K562 (cell line): ENCODE measurements at regions not wholly inside any gene's neighbourhood (a gene's known extent, or its start where the extent isn't known, plus 50 kb on each side); places are given as distances from the start of the nearest gene placed in this dataset.
A peak's percentile ranks its signal among the peaks of the same experiment; 100 is the strongest.

Source experiments
- ATAC-seq: fragments of 200-7000 bp; cut with Tn5 transposase; 3 replicates; pipeline ENCODE4 v1.9.1; 2020; ENCODE audit warnings: moderate library complexity
- BruUV-seq: library from RNA; stranded (reverse); fragments of 400-500 nt; replicated peaks from 2 replicates; lab custom pipeline; 2021; lab: Mats Ljungman, UMichigan
- CTCF ChIA-PET: fragments of 300-600 bp; formaldehyde crosslinking; extraction: SDS; loops from one replicate; lab custom pipeline; 2021; ENCODE audit warnings: low intra/inter-chr PET ratio; lab: Yijun Ruan, JAX
- POLR2A ChIA-PET: fragments of 300-600, 350-650 bp; sonication (Branson Sonifier 250); formaldehyde crosslinking; extraction: SDS; loops from one replicate; lab custom pipeline; 2021; ENCODE audit warnings: antibody characterized with exemption, inconsistent platforms; lab: Yijun Ruan, JAX
- DNase-seq, 4 experiments: peaks; one replicate each; pipeline versions ENCODE4 v3.0.0 to v3.0.0-alpha.2; 2011 to 2018; ENCODE audit warnings: low spot score in 3 of 4, mixed read lengths in 3 of 4; ENCODE audit errors: extremely low read depth in 1 of 4
- FAIRE-seq: peaks from 2 replicates; lab custom pipeline; 2011; peaks lifted over from hg19 to GRCh38; lab: Jason Lieb, UNC
- H2AFZ ChIP-seq: 2 replicates; pipeline ENCODE4 v1.6.0; 2011; ENCODE audit warnings: low read depth, low read length, control low read depth, inconsistent platforms
- H3K27ac ChIP-seq: fragments of 200-600 bp; 3 replicates; pipeline ENCODE4 v1.8.0; 2011; ENCODE audit warnings: low read depth, mild to moderate bottlenecking, control low read depth, inconsistent platforms, low read length, moderate library complexity, mixed read lengths; ENCODE audit errors: extremely low read depth
- H3K27me3 ChIP-seq, 2 experiments: fragments of 300-600 bp in 1 of 2; 2 replicates in 1 of 2; 3 replicates in 1 of 2; pipeline versions ENCODE4 v1.6.0 to v1.8.0; 2011; ENCODE audit warnings: inconsistent platforms in 2 of 2, low read length in 2 of 2, mild to moderate bottlenecking in 1 of 2, mixed read lengths in 1 of 2, moderate library complexity in 1 of 2; ENCODE audit not compliant: control insufficient read depth in 2 of 2, insufficient read depth in 2 of 2
- H3K36me3 ChIP-seq: fragments of 300-600 bp; 3 replicates; pipeline ENCODE4 v1.8.0; 2011; ENCODE audit warnings: mild to moderate bottlenecking, low read length, inconsistent platforms; ENCODE audit not compliant: control insufficient read depth, insufficient read depth
- H3K4me1 ChIP-seq, 2 experiments: fragments of 200-600 bp in 1 of 2; replicated peaks in 1 of 2; 2 replicates in 1 of 2; 3 replicates in 1 of 2; pipeline versions ENCODE4 v1.5.1 to v1.8.0; 2011; ENCODE audit warnings: inconsistent platforms in 2 of 2, low read length in 2 of 2, mild to moderate bottlenecking in 1 of 2, mixed read lengths in 1 of 2, moderate library complexity in 1 of 2; ENCODE audit not compliant: control insufficient read depth in 2 of 2, insufficient read depth in 2 of 2
- H3K4me2 ChIP-seq: 2 replicates; pipeline ENCODE4 v1.6.1; 2011; ENCODE audit warnings: low read length, control low read depth, inconsistent platforms, mixed read lengths; ENCODE audit not compliant: insufficient read depth
- H3K4me3 ChIP-seq: fragments of 200-600 bp; sonication (generic), shearing (Covaris generic); 2 replicates; pipeline ENCODE4 v1.5.1; 2016; ENCODE audit warnings: control low read depth, inconsistent platforms
- H3K79me2 ChIP-seq: fragments of 200-600 bp; 3 replicates; pipeline ENCODE4 v1.8.0; 2011; ENCODE audit warnings: low read length, inconsistent platforms; ENCODE audit not compliant: control insufficient read depth, insufficient read depth
- H3K9ac ChIP-seq, 2 experiments: 2 replicates each; pipeline versions ENCODE4 v1.6.0 to v1.6.1; 2011; ENCODE audit warnings: low read depth in 2 of 2, low read length in 2 of 2, control low read depth in 1 of 2, inconsistent platforms in 1 of 2, mild to moderate bottlenecking in 1 of 2, mixed read lengths in 1 of 2; ENCODE audit not compliant: insufficient read depth in 1 of 2
- H3K9me1 ChIP-seq: one replicate; pipeline ENCODE4 v1.6.0; 2011; ENCODE audit warnings: inconsistent platforms, mild to moderate bottlenecking, low read length, moderate library complexity; ENCODE audit not compliant: control insufficient read depth, insufficient read depth
- H3K9me3 ChIP-seq: replicated peaks from 2 replicates; pipeline ENCODE4 v1.5.1; 2011; ENCODE audit warnings: low read depth, low read length, inconsistent platforms; ENCODE audit not compliant: control insufficient read depth, insufficient read depth
- H4K20me1 ChIP-seq: replicated peaks from 2 replicates; pipeline ENCODE4 v1.6.1; 2011; ENCODE audit warnings: low read length, inconsistent platforms, mixed read lengths; ENCODE audit not compliant: control insufficient read depth, insufficient read depth
- C11orf30 ChIP-seq: fragments of 450-650 bp; IDR thresholded peaks from 2 replicates; pipeline ENCODE4 v1.6.1; 2016; ENCODE audit warnings: low read depth, mild to moderate bottlenecking
- CAMTA2 ChIP-seq: fragments of 250-450 bp; sonication (Bioruptor Pico); conservative IDR thresholded peaks from 2 replicates; pipeline ENCODE4 v1.5.1; 2022
- E2F3 ChIP-seq: fragments of 250-450 bp; sonication (Bioruptor Pico); IDR thresholded peaks from 2 replicates; pipeline ENCODE4 v1.4.0; 2020; ENCODE audit warnings: mild to moderate bottlenecking
- ERF ChIP-seq: fragments of 450-650 bp; formaldehyde crosslinking; IDR thresholded peaks from 2 replicates; pipeline ENCODE4 v1.4.0; 2020; ENCODE audit warnings: mild to moderate bottlenecking, mixed read lengths
- GATAD2B ChIP-seq: fragments of 450-650 bp; IDR thresholded peaks from 2 replicates; pipeline ENCODE4 v1.6.1; 2017; ENCODE audit warnings: mild to moderate bottlenecking, borderline replicate concordance
- HOXB6 ChIP-seq: fragments of 250-450 bp; sonication (Bioruptor Pico); IDR thresholded peaks from 2 replicates; pipeline ENCODE4 v1.5.1; 2022; ENCODE audit warnings: mild to moderate bottlenecking, borderline replicate concordance
- MEF2D ChIP-seq: conservative IDR thresholded peaks from 2 replicates; pipeline ENCODE4 v1.6.1; 2016; ENCODE audit warnings: low read depth, missing genetic modification characterization, missing compliant biosample characterization
- RBBP5 ChIP-seq: fragments of 200-600 bp; sonication (generic); IDR thresholded peaks from 2 replicates; pipeline ENCODE4 v1.6.1; 2012; ENCODE audit warnings: borderline replicate concordance, mild to moderate bottlenecking, low read length, control low read depth, inconsistent platforms; ENCODE audit not compliant: insufficient read depth, poor library complexity, severe bottlenecking
- RBM14 ChIP-seq: fragments of 200-400 bp; formaldehyde crosslinking; IDR thresholded peaks from 2 replicates; pipeline ENCODE4 v1.6.1; 2018; ENCODE audit warnings: low read depth, mild to moderate bottlenecking, low read length, moderate library complexity, borderline replicate concordance; ENCODE audit not compliant: insufficient read depth
- ZC3H8 ChIP-seq: fragments of 450-650 bp; IDR thresholded peaks from 2 replicates; pipeline ENCODE4 v1.6.1; 2017
- ZKSCAN8 ChIP-seq: fragments of 200-800 bp; sonication (Bioruptor generic); IDR thresholded peaks from 2 replicates; pipeline ENCODE4 v1.6.1; 2016; ENCODE audit warnings: missing genetic modification characterization, missing compliant biosample characterization
- ZNF165 ChIP-seq: fragments of 250-450 bp; sonication (Bioruptor Pico); IDR thresholded peaks from 2 replicates; pipeline ENCODE4 v1.4.0; 2020; ENCODE audit warnings: borderline replicate concordance
- ZNF212 ChIP-seq: fragments of 450-650 bp; formaldehyde crosslinking; IDR thresholded peaks from 2 replicates; pipeline ENCODE4 v1.4.0; 2020; ENCODE audit warnings: mild to moderate bottlenecking
- ZNF583 ChIP-seq: fragments of 250-450 bp; sonication (Bioruptor Pico); IDR thresholded peaks from 2 replicates; pipeline ENCODE4 v1.4.0; 2020
- WGBS: fragments of 100-300 bp; shearing (Covaris generic); methylation state at CpG from one replicate; pipeline ENCODE4 v1.1.6; 2016; ENCODE audit warnings: low coverage, mixed read lengths; ENCODE audit not compliant: insufficient coverage; ENCODE audit errors: missing lambda C conversion rate; 5-methylcytosine and 5-hydroxymethylcytosine counted together
- in situ Hi-C: fragments of 300-500 bp; cut with MboI; formaldehyde crosslinking; loops from 4 replicates; pipeline ENCODE4 v1.15.0; 2018; ENCODE audit warnings: inconsistent platforms, mixed read lengths
- intact Hi-C: fragments of 100-400 bp; cut with micrococcal nuclease; formaldehyde crosslinking; loops from 2 replicates; pipeline ENCODE4 v1.14.2; 2022
- TF ChIP-seq, protein P1 (sequence below): sonication (generic); formaldehyde crosslinking; IDR thresholded peaks from 2 replicates; pipeline ENCODE4 v1.4.0; 2020; ENCODE audit warnings: mild to moderate bottlenecking, missing genetic modification reagents
- TF ChIP-seq, protein P2 (sequence below): fragments of 450-650 bp; IDR thresholded peaks from 2 replicates; pipeline ENCODE4 v1.6.1; 2016; ENCODE audit warnings: borderline replicate concordance
- TF ChIP-seq, protein P3 (sequence below): sonication (generic); formaldehyde crosslinking; IDR thresholded peaks from 2 replicates; pipeline ENCODE4 v1.8.0; 2023; ENCODE audit warnings: mild to moderate bottlenecking, missing genetic modification reagents

DNA sequence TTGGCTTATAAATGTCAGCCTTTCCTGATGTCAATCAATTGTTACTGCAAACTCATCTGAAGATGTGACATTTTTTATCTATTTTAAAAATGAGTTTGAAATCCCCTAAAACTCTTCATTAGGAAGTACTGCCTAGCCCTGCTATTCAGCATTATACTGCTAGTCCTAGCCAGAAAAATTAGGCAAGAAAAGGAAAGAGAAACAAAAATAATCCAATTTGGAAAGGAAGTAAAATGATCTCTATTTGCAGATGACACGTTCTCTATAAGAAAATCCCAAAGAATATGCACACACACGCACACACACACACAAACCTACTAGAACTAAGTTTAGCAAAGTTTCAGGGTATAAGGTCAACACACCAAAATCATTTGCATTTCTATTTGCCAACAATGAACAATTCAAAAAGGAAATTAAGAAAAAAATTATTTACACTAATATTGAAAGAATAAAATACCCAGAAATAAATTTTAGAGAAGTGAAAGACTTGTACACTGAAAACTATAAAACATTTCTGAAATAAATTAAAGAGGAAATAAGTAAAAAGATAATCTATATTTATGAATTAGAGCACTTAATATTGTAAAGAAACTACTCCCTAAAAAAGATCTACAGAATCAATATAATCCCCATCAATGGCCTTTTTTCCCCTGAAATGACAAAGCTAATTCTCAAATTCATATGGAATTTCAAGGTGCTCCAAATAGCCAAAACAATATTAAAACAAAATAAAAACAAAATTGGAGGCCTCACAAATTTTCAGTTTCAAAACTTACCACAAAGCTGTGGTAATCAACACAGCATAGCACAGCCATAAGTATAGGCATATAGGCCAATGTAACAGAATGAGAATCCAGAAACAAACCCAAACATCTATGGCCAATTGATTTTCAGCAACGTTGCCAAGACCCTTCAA lies 433.7 kb upstream of the TRIB2 start:
- in situ Hi-C loops = no loop called here
- ChIA-PET CTCF (no interaction called here), POLR2A (no interaction called here)
- peak overlapping the region; percentile 18; the same call in 1 of the 2 replicates for H2AFZ ChIP-seq
- H3K9me3 ChIP-seq = no peaks in the 10 kb centered on the region
- H3K9me1 ChIP-seq = no peaks in the 10 kb centered on the region
- no peak for DNase-seq
- peak overlapping the region; percentile 39; the same call in 1 of the 2 replicates for H3K4me2 ChIP-seq
- intact Hi-C loops = loop anchor here (10.0 kb wide), 1 partner anchor 448 kb away; no protein-coding TSS in a partner anchor
- ATAC-seq = 0 out of 3 replicates have a peak, but pooled peaks have one; percentile 6
- H4K20me1 ChIP-seq = no peaks in the 10 kb centered on the region
- H3K79me2 ChIP-seq = peaks cover 87% of the 10 kb centered on the region
- no TSS peak for BruUV-seq
- no peaks in the 10 kb centered on the region for H3K27me3 ChIP-seq
- H3K9ac ChIP-seq = peak overlapping the region in 1 of 2 experiments; percentile 76; a peak in 2 of 4 replicates
- H3K4me3 ChIP-seq = no peak overlapping the region
- FAIRE-seq = no peak
- 40% methylated on average over 3 of the region's 3 CpGs for WGBS
- peak overlapping the region; percentile 46 for H3K27ac ChIP-seq
- H3K36me3 ChIP-seq = no peaks in the 10 kb centered on the region
- H3K4me1 ChIP-seq = peaks cover 0 to 17% of the 10 kb centered on the region in 2 experiments; a peak in 3 of 5 replicates
- TF ChIP-seq RBBP5 (no peak), ZC3H8 (no peak), CAMTA2 (no peak), RBM14 (no peak), MEF2D (tag) (no peak), ZNF212 (no peak), ERF (no peak), ZKSCAN8 (CRISPR knock-in tag) (no peak), ZNF583 (CRISPR knock-in tag) (no peak), ZNF165 (no peak), E2F3 (CRISPR knock-in tag) (no peak), HOXB6 (CRISPR knock-in tag) (no peak), GATAD2B (0 out of 2 replicates have a peak, but pooled peaks have one; percentile 28), C11orf30 (no peak)
- TF ChIP-seq, protein P1, sequence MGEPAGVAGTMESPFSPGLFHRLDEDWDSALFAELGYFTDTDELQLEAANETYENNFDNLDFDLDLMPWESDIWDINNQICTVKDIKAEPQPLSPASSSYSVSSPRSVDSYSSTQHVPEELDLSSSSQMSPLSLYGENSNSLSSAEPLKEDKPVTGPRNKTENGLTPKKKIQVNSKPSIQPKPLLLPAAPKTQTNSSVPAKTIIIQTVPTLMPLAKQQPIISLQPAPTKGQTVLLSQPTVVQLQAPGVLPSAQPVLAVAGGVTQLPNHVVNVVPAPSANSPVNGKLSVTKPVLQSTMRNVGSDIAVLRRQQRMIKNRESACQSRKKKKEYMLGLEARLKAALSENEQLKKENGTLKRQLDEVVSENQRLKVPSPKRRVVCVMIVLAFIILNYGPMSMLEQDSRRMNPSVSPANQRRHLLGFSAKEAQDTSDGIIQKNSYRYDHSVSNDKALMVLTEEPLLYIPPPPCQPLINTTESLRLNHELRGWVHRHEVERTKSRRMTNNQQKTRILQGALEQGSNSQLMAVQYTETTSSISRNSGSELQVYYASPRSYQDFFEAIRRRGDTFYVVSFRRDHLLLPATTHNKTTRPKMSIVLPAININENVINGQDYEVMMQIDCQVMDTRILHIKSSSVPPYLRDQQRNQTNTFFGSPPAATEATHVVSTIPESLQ (CRISPR knock-in tag) = no peak
- TF ChIP-seq, protein P2, sequence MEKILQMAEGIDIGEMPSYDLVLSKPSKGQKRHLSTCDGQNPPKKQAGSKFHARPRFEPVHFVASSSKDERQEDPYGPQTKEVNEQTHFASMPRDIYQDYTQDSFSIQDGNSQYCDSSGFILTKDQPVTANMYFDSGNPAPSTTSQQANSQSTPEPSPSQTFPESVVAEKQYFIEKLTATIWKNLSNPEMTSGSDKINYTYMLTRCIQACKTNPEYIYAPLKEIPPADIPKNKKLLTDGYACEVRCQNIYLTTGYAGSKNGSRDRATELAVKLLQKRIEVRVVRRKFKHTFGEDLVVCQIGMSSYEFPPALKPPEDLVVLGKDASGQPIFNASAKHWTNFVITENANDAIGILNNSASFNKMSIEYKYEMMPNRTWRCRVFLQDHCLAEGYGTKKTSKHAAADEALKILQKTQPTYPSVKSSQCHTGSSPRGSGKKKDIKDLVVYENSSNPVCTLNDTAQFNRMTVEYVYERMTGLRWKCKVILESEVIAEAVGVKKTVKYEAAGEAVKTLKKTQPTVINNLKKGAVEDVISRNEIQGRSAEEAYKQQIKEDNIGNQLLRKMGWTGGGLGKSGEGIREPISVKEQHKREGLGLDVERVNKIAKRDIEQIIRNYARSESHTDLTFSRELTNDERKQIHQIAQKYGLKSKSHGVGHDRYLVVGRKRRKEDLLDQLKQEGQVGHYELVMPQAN = no peak
- TF ChIP-seq, protein P3, sequence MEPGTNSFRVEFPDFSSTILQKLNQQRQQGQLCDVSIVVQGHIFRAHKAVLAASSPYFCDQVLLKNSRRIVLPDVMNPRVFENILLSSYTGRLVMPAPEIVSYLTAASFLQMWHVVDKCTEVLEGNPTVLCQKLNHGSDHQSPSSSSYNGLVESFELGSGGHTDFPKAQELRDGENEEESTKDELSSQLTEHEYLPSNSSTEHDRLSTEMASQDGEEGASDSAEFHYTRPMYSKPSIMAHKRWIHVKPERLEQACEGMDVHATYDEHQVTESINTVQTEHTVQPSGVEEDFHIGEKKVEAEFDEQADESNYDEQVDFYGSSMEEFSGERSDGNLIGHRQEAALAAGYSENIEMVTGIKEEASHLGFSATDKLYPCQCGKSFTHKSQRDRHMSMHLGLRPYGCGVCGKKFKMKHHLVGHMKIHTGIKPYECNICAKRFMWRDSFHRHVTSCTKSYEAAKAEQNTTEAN (CRISPR knock-in tag) = no peak
